ENCODE measurements at regions not wholly inside any gene's neighbourhood (a gene's known extent, or its start where the extent isn't known, plus 50 kb on each side); places are given as distances from the start of the nearest gene placed in this dataset.

DNA sequence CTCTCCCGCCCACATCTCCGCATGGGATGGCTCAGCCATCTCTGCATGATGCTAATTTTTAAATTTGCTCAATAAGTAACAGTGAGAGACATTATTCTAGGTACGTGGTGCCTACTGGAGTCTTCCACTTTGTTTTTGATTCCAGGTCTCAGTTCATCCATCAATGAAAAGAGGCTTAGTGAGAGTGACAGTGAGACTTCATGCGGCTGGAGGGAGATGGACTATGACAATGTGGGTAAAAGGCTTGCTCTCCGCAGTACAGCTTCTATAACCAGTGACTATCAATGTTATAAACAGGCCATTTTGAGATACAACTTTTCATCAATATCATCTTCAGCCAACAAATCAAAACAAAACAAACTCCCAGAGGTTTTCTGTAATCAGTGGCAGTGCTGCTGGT, 563.4 kb upstream of the MKI67 start:
- no peak for TF ChIP-seq POU2F2 (IDR thresholded peaks at IDR 0.05; ENCODE audit: low read depth, low read length)
- TF ChIP-seq POLR2A (IDR thresholded peaks at IDR 0.05; ENCODE audit: low read depth, low read length): no peak
- TF ChIP-seq PAX5 (IDR thresholded peaks at IDR 0.05; ENCODE audit: insufficient read depth, low read length, severe bottlenecking): no peak
- TF ChIP-seq SPI1 (IDR thresholded peaks at IDR 0.05; ENCODE audit: low read depth, low read length): no peak
- no peak for TF ChIP-seq TAF1 (IDR thresholded peaks at IDR 0.05; ENCODE audit: low read depth, low read length)
- no peak for TF ChIP-seq POLR2AphosphoS5 (IDR thresholded peaks at IDR 0.05; ENCODE audit: low read depth, low read length)
- FAIRE-seq: no peak
- no peak for DNase-seq (ENCODE audit: insufficient read length, low spot score)

DNA sequence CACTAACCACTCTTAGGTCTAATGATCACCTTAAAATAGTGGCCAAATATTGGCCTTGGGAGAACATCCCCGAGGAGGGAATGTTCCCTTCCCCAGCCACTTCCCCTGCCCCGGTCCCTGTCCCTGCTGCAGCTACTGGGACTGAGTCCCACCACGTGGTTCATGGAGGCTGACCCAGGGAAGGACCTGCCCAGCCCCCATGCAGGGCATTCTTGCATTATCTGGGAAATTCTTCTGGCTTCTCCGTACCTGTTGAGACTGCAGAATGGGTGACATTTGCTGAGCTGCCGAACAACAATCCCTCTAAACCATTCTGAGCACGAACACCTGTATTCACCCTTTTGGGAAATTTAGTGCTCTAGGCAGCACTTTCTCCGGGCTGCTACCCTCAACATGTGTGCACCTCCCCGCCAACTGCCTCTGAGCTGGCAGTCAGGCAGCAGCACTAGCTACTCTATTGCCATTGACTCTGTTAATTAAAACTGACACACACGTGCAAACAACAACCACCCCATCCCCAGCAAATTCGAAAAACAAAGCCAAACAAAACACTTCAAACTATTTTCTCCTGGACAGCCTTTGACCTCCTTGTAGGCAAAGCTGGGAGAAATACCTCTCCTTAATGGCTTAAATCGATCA, 567.4 kb upstream of the MKI67 start:
- DNase-seq (ENCODE audit: insufficient read length, low spot score) (no peak), FAIRE-seq (no peak)
- TF ChIP-seq PAX5 (IDR thresholded peaks at IDR 0.05; ENCODE audit: insufficient read depth, low read length, severe bottlenecking): no peak
- no peak for TF ChIP-seq POU2F2 (IDR thresholded peaks at IDR 0.05; ENCODE audit: low read depth, low read length)
- no peak for TF ChIP-seq TAF1 (IDR thresholded peaks at IDR 0.05; ENCODE audit: low read depth, low read length)
- TF ChIP-seq SPI1 (IDR thresholded peaks at IDR 0.05; ENCODE audit: low read depth, low read length): no peak
- no peak for TF ChIP-seq POLR2AphosphoS5 (IDR thresholded peaks at IDR 0.05; ENCODE audit: low read depth, low read length)
- no peak for TF ChIP-seq POLR2A (IDR thresholded peaks at IDR 0.05; ENCODE audit: low read depth, low read length)

DNA sequence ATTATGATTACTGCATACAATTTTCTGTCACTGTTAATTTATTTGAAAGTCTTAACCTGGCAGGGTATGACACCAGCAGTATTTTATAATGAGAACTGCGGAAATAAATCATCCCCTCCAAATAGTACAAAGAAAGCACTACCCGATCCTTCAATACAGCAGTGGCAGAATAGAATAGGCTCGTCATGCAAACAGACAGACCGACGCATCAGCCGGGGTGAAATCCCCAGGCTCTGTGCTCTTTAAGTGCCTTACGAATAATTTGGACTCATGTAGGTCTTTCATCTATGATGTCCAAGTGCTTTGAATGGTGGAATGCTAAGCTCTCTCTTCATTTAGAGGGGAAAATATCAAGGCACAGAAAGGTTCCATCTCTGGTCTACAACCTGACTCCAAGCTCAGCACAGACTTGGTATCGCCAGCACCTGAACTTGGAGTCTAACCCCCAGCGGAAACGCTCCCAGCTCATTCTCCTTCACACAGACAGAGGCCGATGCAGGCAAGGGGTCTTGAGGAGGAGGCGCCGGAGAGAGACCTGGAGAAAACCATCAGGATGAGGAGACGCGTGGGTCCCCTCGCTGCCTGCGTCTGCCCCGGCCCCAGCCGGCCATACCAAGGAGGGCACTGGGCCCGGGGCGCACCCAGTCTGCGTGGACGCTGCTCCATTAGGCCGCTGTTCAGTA, 568.1 kb upstream of the MKI67 start:
- no peak for TF ChIP-seq TAF1 (IDR thresholded peaks at IDR 0.05; ENCODE audit: low read depth, low read length)
- TF ChIP-seq POU2F2 (IDR thresholded peaks at IDR 0.05; ENCODE audit: low read depth, low read length): no peak
- no peak for TF ChIP-seq POLR2AphosphoS5 (IDR thresholded peaks at IDR 0.05; ENCODE audit: low read depth, low read length)
- TF ChIP-seq PAX5 (IDR thresholded peaks at IDR 0.05; ENCODE audit: insufficient read depth, low read length, severe bottlenecking): no peak
- DNase-seq (ENCODE audit: insufficient read length, low spot score): no peak
- no peak for FAIRE-seq

DNA sequence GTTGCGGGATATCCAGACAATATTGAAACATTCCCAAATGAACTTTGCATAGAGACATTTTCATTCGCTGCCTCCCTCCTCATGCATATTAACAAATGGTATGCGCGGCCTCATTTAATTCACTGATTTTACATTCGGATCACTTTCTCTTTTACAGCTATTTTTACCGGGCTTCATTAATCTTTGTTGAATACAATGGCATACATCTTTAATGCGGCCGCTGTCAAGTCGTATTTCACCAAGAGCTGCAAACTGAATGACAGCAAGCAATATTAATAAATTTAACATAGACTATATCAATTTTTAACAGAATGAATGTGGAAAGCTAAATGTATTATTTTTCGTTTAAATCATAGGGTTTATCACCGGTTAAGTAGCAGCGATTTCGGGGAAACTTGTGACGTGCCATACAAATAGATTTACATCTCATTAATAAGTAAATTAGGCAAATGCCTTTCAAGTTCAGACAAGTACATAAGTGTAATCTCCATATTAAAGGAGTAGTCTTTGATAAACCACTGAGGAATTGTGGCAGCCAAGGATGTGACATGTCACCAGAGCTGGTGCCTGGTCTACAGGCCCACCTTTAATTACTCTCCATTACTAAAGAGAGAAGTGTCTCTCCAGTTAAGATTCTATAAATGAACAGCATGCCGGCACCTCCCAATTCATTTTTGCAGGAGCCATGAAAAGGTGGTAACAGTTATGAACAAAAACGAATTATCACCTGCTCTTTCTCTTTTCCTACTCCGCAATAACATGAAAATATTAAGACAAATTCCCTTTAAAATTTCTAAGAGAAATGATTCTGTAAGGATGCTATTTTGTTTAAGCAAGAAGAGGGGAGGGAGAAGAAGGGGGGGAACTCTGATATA, 568.9 kb upstream of the MKI67 start:
- FAIRE-seq (no peak), DNase-seq (ENCODE audit: insufficient read length, low spot score) (no peak)
- TF ChIP-seq SPI1 (IDR thresholded peaks at IDR 0.05; ENCODE audit: low read depth, low read length): no peak
- no peak for TF ChIP-seq POLR2A (IDR thresholded peaks at IDR 0.05; ENCODE audit: low read depth, low read length)
- no peak for TF ChIP-seq PAX5 (IDR thresholded peaks at IDR 0.05; ENCODE audit: insufficient read depth, low read length, severe bottlenecking)
- no peak for TF ChIP-seq POLR2AphosphoS5 (IDR thresholded peaks at IDR 0.05; ENCODE audit: low read depth, low read length)
- no peak for TF ChIP-seq TAF1 (IDR thresholded peaks at IDR 0.05; ENCODE audit: low read depth, low read length)
- no peak for TF ChIP-seq POU2F2 (IDR thresholded peaks at IDR 0.05; ENCODE audit: low read depth, low read length)

DNA sequence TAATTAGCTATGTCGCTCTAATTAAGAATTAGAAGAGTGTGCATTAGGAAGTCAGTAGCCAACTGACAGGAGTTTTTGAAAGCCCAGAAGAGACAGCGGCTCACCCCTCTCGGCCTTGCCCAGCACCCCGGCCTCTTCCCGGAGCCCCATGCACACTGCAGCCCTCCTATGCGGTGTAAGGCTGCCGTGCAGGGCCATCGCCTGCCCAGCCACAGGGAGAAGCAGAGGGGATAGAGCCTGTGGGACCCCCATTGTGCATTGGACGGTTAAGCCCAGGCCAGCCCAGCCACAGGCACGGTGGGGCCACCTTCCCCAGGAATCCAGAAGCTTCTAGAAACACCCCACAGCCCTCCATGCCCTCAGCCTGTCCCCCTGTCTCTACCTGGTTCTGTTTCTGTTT, 569.7 kb upstream of the MKI67 start:
- no peak for DNase-seq (ENCODE audit: insufficient read length, low spot score)
- no peak for TF ChIP-seq SPI1 (IDR thresholded peaks at IDR 0.05; ENCODE audit: low read depth, low read length)
- TF ChIP-seq POLR2A (IDR thresholded peaks at IDR 0.05; ENCODE audit: low read depth, low read length): no peak
- no peak for TF ChIP-seq TAF1 (IDR thresholded peaks at IDR 0.05; ENCODE audit: low read depth, low read length)
- TF ChIP-seq POLR2AphosphoS5 (IDR thresholded peaks at IDR 0.05; ENCODE audit: low read depth, low read length): no peak
- TF ChIP-seq POU2F2 (IDR thresholded peaks at IDR 0.05; ENCODE audit: low read depth, low read length): no peak
- no peak for TF ChIP-seq PAX5 (IDR thresholded peaks at IDR 0.05; ENCODE audit: insufficient read depth, low read length, severe bottlenecking)
- FAIRE-seq: no peak

DNA sequence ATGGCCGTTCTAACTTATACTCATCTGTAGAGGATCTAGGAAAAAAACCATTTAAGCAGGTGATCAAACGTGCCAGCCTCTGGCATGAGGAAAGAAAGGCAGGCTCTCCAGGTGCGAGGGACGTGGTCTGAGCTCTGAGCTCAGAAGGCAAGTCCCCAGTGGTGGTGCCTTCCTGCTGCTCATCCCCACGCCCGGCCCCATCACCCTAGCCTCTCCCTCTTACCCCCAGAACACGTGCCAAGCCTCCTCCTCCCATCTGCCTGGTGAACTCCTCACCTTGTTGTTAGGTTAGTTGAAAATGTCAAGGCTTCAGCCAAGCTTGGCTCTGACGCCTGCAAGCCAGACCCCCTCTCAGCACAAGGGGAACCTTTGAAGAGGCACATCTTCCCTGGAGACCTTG, 571.2 kb upstream of the MKI67 start:
- no peak for FAIRE-seq
- no peak for DNase-seq (ENCODE audit: insufficient read length, low spot score)
- TF ChIP-seq POU2F2 (IDR thresholded peaks at IDR 0.05; ENCODE audit: low read depth, low read length): no peak
- no peak for TF ChIP-seq SPI1 (IDR thresholded peaks at IDR 0.05; ENCODE audit: low read depth, low read length)
- no peak for TF ChIP-seq POLR2AphosphoS5 (IDR thresholded peaks at IDR 0.05; ENCODE audit: low read depth, low read length)
- TF ChIP-seq TAF1 (IDR thresholded peaks at IDR 0.05; ENCODE audit: low read depth, low read length): no peak
- no peak for TF ChIP-seq POLR2A (IDR thresholded peaks at IDR 0.05; ENCODE audit: low read depth, low read length)
- no peak for TF ChIP-seq PAX5 (IDR thresholded peaks at IDR 0.05; ENCODE audit: insufficient read depth, low read length, severe bottlenecking)

DNA sequence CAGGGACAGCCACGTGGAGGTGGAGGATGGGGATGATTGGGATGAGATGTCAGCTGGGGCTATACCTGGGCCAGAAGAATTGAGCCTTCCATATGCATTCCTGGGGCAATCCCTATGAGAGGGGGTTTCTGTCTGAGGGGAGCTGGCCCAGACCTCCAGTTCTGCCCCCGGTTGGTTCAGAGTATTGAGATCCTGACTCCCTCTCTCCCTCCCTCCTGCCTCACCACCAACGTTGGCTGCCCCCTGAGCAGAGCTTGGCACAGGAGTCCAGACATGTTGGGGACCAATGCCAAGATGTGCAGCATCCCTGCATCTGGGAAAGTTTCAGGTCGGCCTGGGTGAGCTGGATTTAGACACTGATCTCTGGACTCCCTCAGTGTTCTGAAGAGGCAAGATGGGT, 575.2 kb upstream of the MKI67 start:
- DNase-seq (ENCODE audit: insufficient read length, low spot score): no peak
- TF ChIP-seq SPI1 (IDR thresholded peaks at IDR 0.05; ENCODE audit: low read depth, low read length) (no peak), POU2F2 (IDR thresholded peaks at IDR 0.05; ENCODE audit: low read depth, low read length) (no peak), POLR2AphosphoS5 (IDR thresholded peaks at IDR 0.05; ENCODE audit: low read depth, low read length) (no peak), PAX5 (IDR thresholded peaks at IDR 0.05; ENCODE audit: insufficient read depth, low read length, severe bottlenecking) (no peak), POLR2A (IDR thresholded peaks at IDR 0.05; ENCODE audit: low read depth, low read length) (no peak), TAF1 (IDR thresholded peaks at IDR 0.05; ENCODE audit: low read depth, low read length) (no peak)
- no peak for FAIRE-seq

DNA sequence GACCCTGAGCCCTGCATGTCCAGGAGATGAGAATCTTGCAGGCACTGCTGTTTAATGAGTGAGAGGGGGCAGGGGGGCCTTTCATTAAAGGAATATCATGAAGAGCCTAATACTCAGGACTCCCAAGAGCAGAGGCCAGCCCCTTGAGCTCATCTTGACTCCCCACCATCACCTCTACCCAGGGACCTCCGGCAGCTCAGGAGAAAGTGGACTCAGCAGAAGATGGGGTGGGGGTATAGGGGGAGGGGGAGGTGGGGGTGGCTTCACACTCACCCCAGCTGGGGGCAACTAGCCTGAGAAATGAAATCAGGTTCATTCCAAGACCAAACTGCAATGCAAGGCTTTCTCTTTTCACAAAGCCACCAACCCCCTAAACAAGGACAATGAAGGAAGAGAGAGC, 575.6 kb upstream of the MKI67 start:
- DNase-seq (ENCODE audit: insufficient read length, low spot score) (no peak), FAIRE-seq (no peak)
- no peak for TF ChIP-seq SPI1 (IDR thresholded peaks at IDR 0.05; ENCODE audit: low read depth, low read length)
- no peak for TF ChIP-seq POLR2AphosphoS5 (IDR thresholded peaks at IDR 0.05; ENCODE audit: low read depth, low read length)

DNA sequence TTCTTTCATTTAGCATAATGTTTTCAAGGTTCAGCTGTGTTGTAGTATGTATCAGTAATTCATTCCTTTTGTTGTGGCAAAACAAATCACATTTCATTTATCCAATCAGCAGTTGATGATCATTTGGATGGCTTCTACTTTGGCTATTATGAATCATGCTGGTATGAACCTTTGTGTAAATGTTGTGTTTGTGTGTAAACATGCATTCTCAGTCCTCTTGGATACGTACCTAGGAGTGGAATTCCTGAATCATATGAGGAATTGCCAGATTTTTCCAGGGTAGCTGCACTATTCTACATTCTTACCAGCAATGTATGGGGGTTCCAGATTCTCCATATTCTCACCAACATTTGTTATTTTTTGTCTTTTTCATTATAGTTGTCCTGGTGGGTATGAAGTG, 578.5 kb upstream of the MKI67 start:
- FAIRE-seq: no peak
- no peak for TF ChIP-seq TAF1 (IDR thresholded peaks at IDR 0.05; ENCODE audit: low read depth, low read length)
- no peak for TF ChIP-seq POLR2AphosphoS5 (IDR thresholded peaks at IDR 0.05; ENCODE audit: low read depth, low read length)
- TF ChIP-seq POU2F2 (IDR thresholded peaks at IDR 0.05; ENCODE audit: low read depth, low read length): no peak
- TF ChIP-seq POLR2A (IDR thresholded peaks at IDR 0.05; ENCODE audit: low read depth, low read length): no peak
- TF ChIP-seq PAX5 (IDR thresholded peaks at IDR 0.05; ENCODE audit: insufficient read depth, low read length, severe bottlenecking): no peak
- TF ChIP-seq SPI1 (IDR thresholded peaks at IDR 0.05; ENCODE audit: low read depth, low read length): no peak
- no peak for DNase-seq (ENCODE audit: insufficient read length, low spot score)

All from GM12891 (cell line).